Activated naive CD8-positive, alpha-beta T cell treated with anti-CD3 and anti-CD28 coated beads, Interleukin-2, amount 50 U/mL, for 16 hours (primary cell): ENCODE measurements at regions not wholly inside any gene's neighbourhood (a gene's known extent, or its start where the extent isn't known, plus 50 kb on each side); places are given as distances from the start of the nearest gene placed in this dataset.

Experiments
- DNase-seq: peaks from one replicate; pipeline ENCODE4 v3.0.0-alpha.2; 2020; ENCODE audit warnings: low read depth, low spot score

DNA sequence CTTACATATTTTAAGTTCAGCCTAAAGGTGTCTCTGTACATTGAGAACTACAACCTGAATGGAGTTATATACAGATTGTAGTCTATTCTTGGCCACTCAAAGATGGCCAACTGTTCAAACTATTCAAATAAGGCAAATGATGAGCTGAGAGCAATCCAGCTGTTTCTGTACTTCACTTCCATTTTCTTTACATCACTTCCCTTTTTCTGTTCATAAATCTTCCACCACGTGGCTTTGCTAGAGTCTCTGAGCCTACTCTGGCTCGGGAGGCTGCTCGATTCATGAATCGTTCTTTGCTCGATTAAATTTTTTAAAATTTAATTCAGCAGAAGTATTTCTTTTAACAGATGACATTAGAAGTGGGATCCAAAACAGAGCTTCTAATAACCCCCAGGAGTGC lies 879.7 kb downstream of the GALC start:
- no peak for DNase-seq

DNA sequence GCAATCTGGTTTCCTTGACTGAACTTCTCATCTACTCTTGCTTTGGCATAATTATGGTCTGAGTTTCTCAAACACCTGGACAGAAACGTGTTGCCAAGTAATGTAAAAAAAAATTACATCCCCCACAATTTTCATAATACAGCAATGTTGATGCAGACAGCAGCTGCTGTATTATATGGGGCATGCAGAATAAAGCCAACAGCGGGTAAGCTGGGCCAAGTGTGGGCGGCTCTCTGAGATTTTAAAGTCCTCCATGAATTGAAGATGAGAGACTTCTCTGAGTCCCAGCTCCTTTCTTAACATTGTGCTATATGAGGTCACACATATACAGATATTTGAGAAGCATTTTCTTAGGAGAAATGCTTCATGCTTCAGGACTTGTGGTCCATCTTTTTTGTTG lies 881.2 kb downstream of the GALC start:
- no peak for DNase-seq

DNA sequence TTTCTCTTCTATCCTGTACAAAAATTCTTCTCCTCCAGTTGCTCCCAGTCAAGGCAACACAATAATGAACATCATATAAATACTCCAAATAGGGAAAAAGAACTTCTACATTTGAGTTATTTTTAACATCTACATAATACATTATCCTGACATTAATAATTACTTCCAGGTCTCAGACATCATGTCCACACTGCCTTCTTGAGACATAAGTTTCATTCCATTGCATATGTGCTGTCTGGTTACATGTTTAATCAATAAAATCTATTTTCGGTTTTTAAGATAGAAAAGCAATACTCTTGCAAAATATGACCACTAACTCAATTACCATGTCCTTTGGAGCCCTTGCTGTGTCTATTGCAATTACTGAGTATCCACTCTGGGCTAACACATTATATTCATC lies 881.9 kb downstream of the GALC start:
- DNase-seq = no peak

DNA sequence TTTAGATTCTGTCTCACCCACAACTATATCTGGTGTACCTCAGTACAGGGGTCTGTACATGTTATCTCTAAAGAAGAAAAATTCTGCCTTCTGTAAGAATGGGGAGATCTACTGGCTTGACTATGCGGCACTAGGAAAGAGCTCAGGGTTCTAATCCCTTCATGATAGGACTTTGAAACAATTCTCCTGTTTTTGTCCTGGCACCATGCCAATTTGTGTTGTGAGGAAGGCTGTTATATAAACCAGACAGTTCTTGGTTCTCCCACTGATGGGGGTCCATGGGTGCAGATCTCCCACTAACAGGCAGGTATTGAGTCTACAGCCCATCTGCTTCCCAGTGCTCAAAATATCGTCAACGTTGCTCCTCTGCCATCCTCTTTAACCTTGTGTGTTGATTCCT lies 883.7 kb downstream of the GALC start:
- no peak for DNase-seq

DNA sequence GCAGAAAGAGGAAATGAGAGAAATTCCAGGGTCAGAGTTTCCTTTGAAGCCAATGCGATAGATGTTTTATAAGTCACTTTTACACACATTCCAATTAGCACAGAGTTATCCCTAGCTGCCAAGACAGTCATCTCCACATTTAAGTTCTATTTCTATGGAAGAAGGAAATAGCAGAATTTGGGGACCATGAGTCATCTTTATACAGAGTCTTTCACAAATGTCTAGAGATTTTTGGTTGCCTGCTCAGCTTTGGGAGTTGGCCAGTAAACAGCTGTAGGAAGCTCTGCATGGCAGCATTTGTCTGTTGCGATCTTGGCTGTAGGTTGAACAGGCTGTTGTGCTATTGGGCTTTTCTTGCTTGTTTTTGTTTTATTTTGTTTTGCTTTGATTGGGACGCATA lies 884.3 kb downstream of the GALC start:
- DNase-seq = no peak

DNA sequence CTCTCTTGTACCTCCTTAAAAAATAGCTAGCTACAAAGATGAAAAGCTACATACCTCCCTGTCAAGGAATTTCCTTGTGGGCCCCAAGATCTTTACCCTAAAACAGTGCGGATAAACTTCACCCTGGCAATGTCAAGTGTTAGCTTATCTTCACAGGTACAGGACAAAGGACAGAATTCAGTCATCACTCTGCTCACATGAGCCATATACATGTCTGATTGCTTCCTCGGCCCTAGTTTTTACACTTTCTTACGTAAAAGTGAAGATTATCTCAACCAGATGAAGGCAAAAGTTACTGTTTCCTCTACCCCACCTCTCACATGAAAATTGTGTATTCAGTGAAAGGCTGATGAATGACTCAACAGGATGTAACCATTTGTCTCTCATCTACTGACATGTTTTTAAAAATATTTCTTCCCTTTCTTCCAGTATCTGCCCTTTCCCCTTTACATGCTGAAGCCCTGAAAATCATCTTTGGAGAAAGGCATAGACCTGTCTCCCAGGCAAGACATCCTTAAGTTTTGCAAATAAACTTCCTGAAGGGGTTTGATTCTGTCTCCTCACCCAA lies 890.1 kb downstream of the GALC start:
- no peak for DNase-seq

DNA sequence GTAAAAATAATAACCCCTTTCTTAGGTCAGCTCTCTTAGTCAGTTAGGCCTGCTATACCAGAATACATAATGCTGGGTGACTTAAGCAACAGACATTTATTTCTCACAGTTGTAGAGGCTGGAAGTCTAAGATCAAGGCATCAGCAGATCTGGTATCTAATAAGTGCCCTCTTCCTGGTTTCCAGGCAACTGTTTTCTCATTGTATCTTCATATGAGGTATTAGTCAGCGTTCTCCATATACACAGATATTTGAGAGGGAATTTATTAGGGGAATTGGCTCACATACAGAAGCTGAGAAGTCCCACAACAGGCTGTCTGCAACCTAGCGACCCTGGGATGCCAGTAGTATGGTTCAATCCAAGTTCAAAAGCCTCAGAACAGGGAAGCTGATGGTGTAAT lies 896.0 kb downstream of the GALC start:
- no peak for DNase-seq

DNA sequence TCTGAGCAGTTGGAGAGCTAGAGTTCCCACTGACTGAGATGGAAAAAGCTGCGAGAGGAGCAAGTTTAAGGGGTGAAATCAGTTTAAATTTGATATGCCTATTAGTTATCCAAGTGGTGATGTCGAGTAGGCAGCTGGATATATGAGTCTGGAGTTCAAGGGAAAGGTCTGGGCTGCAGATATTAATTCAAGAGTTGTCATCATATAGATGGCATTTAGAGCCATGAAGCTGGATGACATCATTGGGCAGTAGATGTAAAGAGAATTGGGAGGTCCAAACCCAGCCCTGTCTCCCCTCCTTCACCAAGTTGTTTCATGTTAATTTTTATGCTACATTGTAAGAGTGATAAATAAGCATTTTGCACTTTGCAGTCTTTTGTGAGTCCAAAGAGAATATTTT lies 898.1 kb downstream of the GALC start:
- DNase-seq = no peak

DNA sequence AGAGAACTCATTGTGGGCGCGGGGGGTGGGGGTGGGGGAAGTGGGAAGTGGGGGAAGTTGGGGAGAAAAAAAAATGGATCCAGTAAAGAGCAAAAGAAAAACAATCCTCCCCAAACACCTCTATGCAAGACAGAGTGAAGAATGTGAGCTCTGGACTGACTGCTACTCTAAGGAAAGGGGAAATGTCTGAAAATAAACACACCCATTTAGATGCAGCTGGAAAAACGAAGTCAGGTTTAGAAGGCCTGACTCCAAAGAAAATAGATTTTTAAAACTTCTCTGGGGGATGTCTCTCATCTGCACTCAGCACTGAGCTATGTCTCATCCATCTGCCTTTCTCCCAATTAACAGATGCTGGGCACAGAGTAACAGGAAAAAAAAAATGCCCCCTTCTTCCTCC lies 904.4 kb downstream of the GALC start:
- DNase-seq = no peak

DNA sequence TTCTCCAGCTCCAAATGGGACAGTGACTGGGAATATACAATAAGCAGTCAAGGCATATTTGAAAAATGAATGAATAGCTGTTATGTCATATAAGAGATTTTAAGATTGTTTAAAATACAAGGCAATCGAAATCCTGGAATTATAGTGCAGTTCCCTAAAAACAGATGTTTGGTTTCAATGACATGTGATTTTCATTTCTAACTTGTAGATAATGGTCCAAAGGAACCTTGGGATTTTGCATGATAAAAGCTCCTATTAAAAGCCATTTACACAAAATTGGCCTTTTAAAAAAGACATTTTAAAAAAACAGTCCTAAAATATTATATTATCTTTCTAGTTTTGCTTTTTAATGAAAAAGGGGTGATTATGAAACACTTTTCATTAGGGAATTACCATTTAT lies 905.1 kb downstream of the GALC start:
- DNase-seq = no peak

DNA sequence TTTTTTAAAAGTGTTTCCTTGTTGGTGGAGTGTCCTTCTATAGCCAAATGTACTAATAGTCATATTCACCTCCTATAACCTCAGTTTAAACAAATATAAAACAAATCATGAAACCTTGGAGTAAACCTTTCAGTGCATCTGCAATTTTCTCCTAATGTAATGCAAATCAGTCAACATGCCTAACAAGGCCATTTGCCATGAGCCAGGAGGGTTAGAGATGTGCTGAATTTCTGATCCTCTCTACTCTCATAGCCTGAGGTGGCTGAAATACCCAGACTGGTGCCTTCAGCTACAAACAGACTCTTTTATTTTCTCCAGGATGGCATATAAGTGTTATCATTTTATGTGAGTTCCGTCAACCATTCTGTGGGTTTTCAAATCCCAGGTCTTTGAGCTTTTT lies 908.1 kb downstream of the GALC start:
- DNase-seq = no peak

DNA sequence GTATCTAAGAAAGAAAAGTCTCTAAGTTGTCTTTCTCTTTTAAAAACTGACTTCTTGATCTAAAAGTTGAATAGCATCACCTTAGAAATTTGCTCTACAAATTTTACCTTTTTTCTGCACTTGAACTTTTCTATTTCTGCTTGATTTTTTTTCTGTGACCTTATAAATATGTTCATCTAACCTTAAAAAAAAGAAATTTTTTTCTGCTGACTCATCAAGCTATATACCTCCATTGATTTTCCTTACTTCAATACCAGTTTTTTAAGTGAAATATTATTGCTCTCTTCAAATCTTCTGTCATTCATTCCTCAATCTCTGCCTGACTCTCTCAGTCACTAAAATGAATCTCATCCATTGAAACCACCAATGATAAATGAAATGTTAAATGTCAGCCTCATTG lies 910.1 kb downstream of the GALC start:
- no peak for DNase-seq

DNA sequence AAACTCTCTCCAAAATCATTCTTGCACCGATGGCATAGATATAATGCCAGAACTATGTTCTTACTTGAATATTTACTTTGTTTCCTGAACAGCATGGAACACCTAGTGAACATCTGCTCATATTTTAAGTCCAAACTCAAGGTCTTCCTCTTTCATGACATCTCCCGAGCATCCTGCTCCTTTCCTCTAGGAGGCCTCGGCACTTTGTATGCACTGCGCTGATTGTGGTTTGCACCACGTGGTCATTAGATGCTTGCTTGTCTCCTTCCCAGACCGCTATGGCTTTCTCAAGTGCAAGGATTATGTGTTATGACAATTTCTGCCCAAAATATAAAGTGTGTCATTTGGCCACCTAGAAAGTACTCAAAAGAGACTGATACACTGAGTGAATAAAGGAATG lies 912.0 kb downstream of the GALC start:
- no peak for DNase-seq

DNA sequence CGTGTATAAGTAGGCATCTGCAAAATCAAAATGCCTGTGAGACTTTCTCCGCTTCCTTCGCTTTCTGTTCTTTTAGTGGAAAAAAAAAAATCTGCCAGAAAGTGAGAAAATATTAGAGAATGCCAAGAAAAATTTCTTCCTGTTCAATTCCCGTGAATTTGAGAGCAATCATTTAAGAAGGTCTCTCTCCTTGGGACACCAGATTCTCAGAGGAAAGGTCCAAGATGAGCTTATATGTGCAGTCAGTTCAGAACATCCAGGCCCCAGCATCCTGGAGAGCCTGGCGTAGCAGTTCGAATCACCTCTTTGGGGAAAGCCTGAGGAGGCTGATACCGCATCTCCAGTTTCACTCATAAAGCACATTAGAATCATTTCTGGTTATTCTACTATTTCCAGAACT lies 912.8 kb downstream of the GALC start:
- DNase-seq = no peak

DNA sequence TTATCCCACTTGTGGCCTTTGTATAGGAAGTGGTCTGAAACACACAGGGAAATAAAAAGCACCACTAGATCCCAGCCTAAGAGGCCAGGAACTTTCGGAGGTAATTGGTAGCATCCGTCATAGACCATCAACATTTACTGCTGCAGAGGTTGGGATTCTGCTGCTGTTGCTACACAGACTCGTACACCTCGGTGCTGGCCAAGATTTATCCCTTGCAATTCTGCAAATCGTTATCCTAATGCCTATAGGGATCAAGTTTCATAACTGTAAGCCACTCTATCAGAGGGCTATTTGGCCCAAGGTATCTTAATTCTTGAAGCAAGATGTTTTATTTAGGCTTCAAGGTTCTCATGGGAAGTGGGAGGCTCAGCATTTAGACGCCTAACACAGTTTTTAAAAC lies 913.6 kb downstream of the GALC start:
- DNase-seq = no peak

DNA sequence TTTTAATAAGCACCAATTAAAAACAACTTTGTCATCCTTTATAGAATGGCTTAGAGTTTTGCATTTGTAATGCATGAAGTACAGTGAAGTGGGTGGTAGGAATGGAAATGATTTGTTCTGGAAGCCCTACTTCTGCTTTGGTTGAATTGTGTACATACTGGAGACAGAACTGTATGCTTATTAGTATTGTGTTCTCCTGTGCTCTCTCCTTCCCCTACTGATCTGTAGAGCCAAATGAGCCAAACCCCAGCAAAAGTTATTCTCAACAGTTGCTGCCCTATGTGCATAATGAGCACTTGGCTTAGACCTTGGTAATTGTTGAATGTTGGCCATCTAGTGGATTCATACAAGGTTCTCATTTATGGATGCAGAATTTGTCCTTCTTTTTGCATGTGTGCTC lies 916.1 kb downstream of the GALC start:
- DNase-seq = no peak

DNA sequence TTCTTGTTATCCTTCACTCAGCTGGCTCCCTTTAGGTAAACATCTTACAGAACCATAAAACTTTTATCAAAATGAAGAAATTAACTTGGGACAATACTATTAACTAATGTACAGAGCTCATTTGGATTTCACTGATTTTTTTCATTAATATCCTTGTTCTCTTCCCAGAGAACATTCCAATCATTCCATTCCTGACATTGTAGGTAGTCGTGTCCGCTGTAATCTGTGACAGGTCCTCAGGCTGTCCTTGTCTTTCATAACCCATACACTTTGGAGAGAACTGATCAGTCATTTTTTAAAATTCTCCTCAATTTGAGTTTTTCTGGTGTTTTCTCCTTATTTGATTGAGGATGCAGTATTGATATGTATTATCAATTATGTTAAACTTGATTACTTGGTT lies 916.8 kb downstream of the GALC start:
- DNase-seq = no peak

DNA sequence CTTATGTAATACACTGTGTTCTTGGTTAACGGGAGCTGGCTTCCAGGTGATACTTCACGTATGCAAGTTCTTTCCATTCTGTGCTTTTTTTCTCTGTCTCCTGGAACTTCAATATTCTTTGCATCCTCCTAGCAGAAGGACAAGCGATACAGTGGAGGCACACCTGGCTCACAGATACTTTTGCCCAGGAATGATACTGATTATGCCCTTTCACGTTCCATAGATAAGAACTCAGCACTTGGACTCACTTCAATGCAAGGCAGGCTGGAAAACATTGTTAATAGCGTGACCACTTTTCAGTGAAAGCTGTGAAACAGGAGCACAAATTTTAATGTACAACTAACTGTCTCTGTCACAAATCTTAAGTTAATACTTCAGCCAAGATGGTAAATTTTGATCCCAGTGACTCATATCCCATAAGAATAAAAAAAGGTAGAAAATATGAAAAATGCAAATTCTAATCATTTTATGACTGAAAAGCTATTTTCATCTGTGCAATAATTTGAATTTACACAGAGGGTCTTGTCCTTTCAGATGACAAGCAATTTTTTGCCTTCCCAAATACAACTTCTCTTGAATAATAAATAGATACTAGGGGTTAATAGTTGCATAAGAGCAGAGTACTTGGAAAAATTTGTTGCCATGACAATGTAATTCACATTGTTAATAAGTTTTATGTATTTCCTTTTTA lies 919.0 kb downstream of the GALC start:
- no peak for DNase-seq

DNA sequence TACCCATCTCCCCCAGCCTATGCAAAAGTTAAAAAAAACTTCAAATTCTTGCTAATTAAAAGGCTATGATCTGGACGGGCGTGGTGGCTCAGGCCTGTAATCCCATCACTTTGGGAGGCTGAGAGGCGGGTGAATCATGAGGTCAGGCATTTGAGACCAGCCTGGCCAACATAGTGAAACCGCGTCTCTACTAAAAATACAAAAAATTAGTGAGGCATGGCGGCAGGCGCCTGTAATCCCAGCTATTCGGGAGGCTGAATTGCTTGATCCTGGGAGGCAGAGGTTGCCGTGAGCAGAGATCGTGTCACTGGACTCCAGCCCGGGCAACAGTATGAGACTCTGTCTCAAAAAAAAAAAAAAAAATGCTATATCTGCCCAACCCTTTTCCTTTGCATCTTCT lies 925.4 kb downstream of the GALC start:
- DNase-seq = no peak

DNA sequence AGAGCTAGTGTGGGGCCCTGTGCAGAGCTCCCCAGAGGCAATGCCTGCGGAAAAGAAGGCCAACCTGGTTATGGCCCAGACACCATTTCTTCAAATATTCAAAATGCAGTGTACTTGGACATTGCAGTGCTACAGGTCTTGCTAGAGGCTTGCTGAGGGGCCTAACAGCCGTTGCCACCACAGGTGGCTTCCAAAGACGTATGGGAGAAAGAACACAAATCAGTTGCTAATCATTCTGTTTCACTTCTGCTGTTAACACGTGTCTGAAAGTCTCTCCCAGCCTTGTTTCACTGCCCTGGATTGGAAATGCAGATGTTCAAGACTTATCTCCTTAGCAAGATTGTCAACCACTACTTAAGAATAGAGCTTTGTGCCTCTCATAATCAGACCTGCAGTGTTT lies 925.9 kb downstream of the GALC start:
- DNase-seq = no peak

DNA sequence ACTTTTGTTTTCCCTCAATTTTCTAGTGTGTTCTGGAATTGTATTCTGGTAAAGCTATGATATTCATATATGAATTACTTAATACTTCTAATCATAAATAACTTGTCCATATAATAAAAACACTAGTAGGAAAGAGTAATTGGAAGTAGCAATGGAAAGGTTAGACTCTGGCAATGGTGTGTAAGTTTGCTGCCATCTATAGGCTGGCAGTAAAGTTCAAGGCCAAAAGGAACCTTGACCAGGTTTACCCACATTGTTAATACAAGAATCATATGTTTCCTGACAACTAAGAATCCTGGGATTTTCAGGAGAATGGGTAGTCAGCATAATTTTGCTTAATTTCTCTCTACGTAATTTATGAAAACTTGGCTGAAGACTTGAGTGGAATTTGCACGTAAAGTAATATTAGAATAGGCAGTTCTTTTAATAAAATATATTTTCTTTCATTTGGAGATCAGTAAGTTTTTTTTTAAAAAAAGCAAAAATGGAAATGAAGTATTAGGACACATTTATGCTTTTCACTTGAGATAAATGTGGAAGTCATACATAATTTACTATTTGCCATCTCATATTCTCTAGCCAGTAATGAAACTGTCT lies 926.7 kb downstream of the GALC start:
- no peak for DNase-seq

DNA sequence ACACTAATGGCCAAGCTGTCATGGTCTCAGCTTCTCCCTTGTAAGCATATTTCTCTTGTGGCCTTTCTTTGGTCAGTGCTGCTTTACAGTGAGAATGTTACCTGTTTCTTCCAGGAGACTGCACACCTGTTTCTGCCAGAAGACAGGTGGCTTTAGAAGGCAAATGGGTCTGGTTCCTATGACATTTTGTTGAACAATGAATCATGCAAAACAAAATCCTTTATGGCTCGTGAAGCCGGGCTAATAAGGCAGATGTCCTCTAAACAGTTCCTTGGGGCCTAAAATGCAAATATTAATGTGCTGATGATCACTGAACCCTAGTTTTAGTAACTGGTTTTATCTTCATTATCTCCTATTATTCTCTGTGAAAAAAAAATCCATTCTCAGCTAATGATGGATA lies 927.6 kb downstream of the GALC start:
- DNase-seq = no peak

DNA sequence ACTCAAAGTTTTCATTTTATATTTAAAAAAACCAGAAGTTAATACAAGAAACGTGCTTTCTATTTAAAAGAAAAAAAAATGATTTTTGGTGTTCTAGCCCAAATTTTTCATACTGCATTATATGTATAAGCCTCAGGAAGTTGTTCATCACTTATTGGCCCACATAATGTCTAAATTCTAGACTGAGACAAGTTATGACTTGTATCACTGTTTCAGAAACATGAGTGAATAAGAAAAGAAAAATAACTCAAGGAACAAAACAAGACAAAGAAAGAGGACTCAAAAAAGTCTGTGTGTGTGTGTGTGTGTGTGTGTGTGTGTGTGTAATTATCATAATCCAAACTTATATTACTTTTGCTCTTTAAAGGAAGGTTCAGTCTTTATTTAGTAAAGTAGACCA lies 929.8 kb downstream of the GALC start:
- no peak for DNase-seq

DNA sequence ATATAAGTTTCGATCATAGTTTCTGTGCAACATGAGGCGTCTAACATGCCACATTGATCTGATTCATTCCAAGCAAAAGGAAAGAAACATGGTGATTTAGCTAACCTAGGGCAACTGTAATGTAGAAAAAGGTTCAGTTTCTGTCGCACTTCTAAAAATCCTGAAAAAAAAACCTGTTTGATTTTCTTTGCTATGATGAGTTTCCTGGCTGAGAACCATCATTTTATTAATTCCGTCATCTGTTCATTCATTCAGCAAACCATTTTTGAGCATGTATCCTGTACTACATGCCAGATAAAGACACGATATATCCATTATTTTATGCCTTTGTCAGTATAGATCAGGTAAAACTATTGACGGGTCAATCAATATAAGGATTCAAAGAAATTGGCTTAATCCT lies 932.6 kb downstream of the GALC start:
- no peak for DNase-seq
